ENCODE measurements at regions not wholly inside any gene's neighbourhood (a gene's known extent, or its start where the extent isn't known, plus 50 kb on each side); places are given as distances from the start of the nearest gene placed in this dataset.

- no peak overlapping the region for H3K4me3 ChIP-seq
- no peak for TF ChIP-seq EP300 (IDR thresholded peaks at IDR 0.05)
- TF ChIP-seq CTCF (IDR thresholded peaks at IDR 0.05): no peak
- no peaks in the 10 kb centered on the region for H3K4me1 ChIP-seq
- no peaks in the 10 kb centered on the region for H3K9me3 ChIP-seq
- DNase-seq (ENCODE audit: low spot score in 2 of 2): no peak
- WGBS, 2 donors: 59 to 65% methylated on average over 1 of the region's 1 CpG
- H3K36me3 ChIP-seq: no peaks in the 10 kb centered on the region
- no peak overlapping the region for H3K27ac ChIP-seq
- no peaks in the 10 kb centered on the region for H3K27me3 ChIP-seq
Observed at GRCh38 chr1:108034396-108034795, 69.4 kb upstream of the VAV3 start.

GRCh38 chr1:108033550-108033951 is 68.6 kb upstream of the VAV3 start:
- Histone ChIP-seq H3K9me3 (no peaks in the 10 kb centered on the region), H3K27ac (no peak overlapping the region), H3K36me3 (no peaks in the 10 kb centered on the region), H3K4me3 (no peak overlapping the region), H3K4me1 (no peaks in the 10 kb centered on the region), H3K27me3 (no peaks in the 10 kb centered on the region)
- 57 to 66% methylated on average over 2 of the region's 2 CpGs for WGBS, 2 donors
- no peak for TF ChIP-seq EP300 (IDR thresholded peaks at IDR 0.05)
- TF ChIP-seq POLR2A (IDR thresholded peaks at IDR 0.05): no peak
- no peak for TF ChIP-seq CTCF (IDR thresholded peaks at IDR 0.05)
- no peak for DNase-seq (ENCODE audit: low spot score in 2 of 2)

- no peak for DNase-seq (ENCODE audit: low spot score in 2 of 2)
- no peaks in the 10 kb centered on the region for H3K4me1 ChIP-seq
- H3K36me3 ChIP-seq: no peaks in the 10 kb centered on the region
- no peaks in the 10 kb centered on the region for H3K9me3 ChIP-seq
- no peak overlapping the region for H3K27ac ChIP-seq
- H3K4me3 ChIP-seq: no peak overlapping the region
- WGBS, 2 donors: 48 to 61% methylated on average over 1 of the region's 1 CpG
- TF ChIP-seq POLR2A (IDR thresholded peaks at IDR 0.05) (no peak), EP300 (IDR thresholded peaks at IDR 0.05) (no peak), CTCF (IDR thresholded peaks at IDR 0.05) (no peak)
- no peaks in the 10 kb centered on the region for H3K27me3 ChIP-seq
Observed at GRCh38 chr1:108028841-108029388, 63.9 kb upstream of the VAV3 start.

- Histone ChIP-seq H3K4me1 (no peaks in the 10 kb centered on the region), H3K4me3 (no peak overlapping the region), H3K27ac (no peak overlapping the region), H3K36me3 (no peaks in the 10 kb centered on the region), H3K27me3 (no peaks in the 10 kb centered on the region), H3K9me3 (no peaks in the 10 kb centered on the region)
- 33 to 54% methylated on average over 1 of the region's 1 CpG for WGBS, 2 donors
- no peak for DNase-seq (ENCODE audit: low spot score in 2 of 2)
- TF ChIP-seq CTCF (IDR thresholded peaks at IDR 0.05): no peak
- no peak for TF ChIP-seq POLR2A (IDR thresholded peaks at IDR 0.05)
- no peak for TF ChIP-seq EP300 (IDR thresholded peaks at IDR 0.05)
Observed at GRCh38 chr1:108027389-108027788, 62.4 kb upstream of the VAV3 start.

- no peak for TF ChIP-seq EP300 (IDR thresholded peaks at IDR 0.05)
- no peak for TF ChIP-seq POLR2A (IDR thresholded peaks at IDR 0.05)
- TF ChIP-seq CTCF (IDR thresholded peaks at IDR 0.05): no peak
- no peak for DNase-seq (ENCODE audit: low spot score in 2 of 2)
- 55 to 75% methylated on average over 1 of the region's 1 CpG for WGBS, 2 donors
Observed at GRCh38 chr1:108017698-108018097, 52.7 kb upstream of the VAV3 start.

More at GRCh38 chr1:108017698-108018097, 52.7 kb upstream of the VAV3 start:
- Histone ChIP-seq H3K4me3 (no peak overlapping the region), H3K36me3 (no peaks in the 10 kb centered on the region), H3K4me1 (no peaks in the 10 kb centered on the region), H3K9me3 (no peaks in the 10 kb centered on the region), H3K27me3 (no peaks in the 10 kb centered on the region), H3K27ac (no peak overlapping the region)
